ENCODE measurements at regions not wholly inside any gene's neighbourhood (a gene's known extent, or its start where the extent isn't known, plus 50 kb on each side); places are given as distances from the start of the nearest gene placed in this dataset.

GRCh38 chr1:79323239-79324025, 316.9 kb upstream of the ADGRL4 start:
- TF ChIP-seq POLR2A (IDR thresholded peaks at IDR 0.05), result no peak
- peak in 1 of 4 donors; percentile 36 for TF ChIP-seq POLR2AphosphoS5 (IDR thresholded peaks at IDR 0.05)
- no peak for TF ChIP-seq CTCF (IDR thresholded peaks at IDR 0.05)

Measured in sigmoid colon (tissue), 4 donors.